ENCODE measurements at regions not wholly inside any gene's neighbourhood (a gene's known extent, or its start where the extent isn't known, plus 50 kb on each side); places are given as distances from the start of the nearest gene placed in this dataset.
A peak's percentile ranks its signal among the peaks of the same experiment; 100 is the strongest.
"Not testable (repeated sequence)": the region's sequence is repeated elsewhere in the genome, so short reads cannot be mapped to it uniquely, and the experiment has no call there.

GRCh38 chr7:119711104-119711503 lies 561.9 kb upstream of the KCND2 start:
- Histone ChIP-seq H3K9ac (ENCODE audit: low read depth, low read length) (no peak overlapping the region), H3K4me3 (ENCODE audit: low read length) (no peak overlapping the region), H3K4me1 (ENCODE audit: control insufficient read depth, insufficient read depth, low read length) (no peaks in the 10 kb centered on the region), H3K4me2 (ENCODE audit: low read length) (no peak overlapping the region), H3K9me3 (replicated peaks; ENCODE audit: low read length) (no peaks in the 10 kb centered on the region), H3K36me3 (ENCODE audit: insufficient read depth, low read length) (no peaks in the 10 kb centered on the region), H3K27me3 (ENCODE audit: control insufficient read depth, insufficient read depth, low read length) (no peaks in the 10 kb centered on the region)

GRCh38 chr7:119712886-119713462 lies 560.0 kb upstream of the KCND2 start:
- H3K4me3 ChIP-seq (ENCODE audit: low read length) = no peak overlapping the region
- H3K9me3 ChIP-seq (replicated peaks; ENCODE audit: low read length) = no peaks in the 10 kb centered on the region
- no peaks in the 10 kb centered on the region for H3K4me1 ChIP-seq (ENCODE audit: control insufficient read depth, insufficient read depth, low read length)
- no peak overlapping the region for H3K4me2 ChIP-seq (ENCODE audit: low read length)
- H3K36me3 ChIP-seq (ENCODE audit: insufficient read depth, low read length) = no peaks in the 10 kb centered on the region
- H3K27me3 ChIP-seq (ENCODE audit: control insufficient read depth, insufficient read depth, low read length) = no peaks in the 10 kb centered on the region
- H3K9ac ChIP-seq (ENCODE audit: low read depth, low read length) = no peak overlapping the region

DNA sequence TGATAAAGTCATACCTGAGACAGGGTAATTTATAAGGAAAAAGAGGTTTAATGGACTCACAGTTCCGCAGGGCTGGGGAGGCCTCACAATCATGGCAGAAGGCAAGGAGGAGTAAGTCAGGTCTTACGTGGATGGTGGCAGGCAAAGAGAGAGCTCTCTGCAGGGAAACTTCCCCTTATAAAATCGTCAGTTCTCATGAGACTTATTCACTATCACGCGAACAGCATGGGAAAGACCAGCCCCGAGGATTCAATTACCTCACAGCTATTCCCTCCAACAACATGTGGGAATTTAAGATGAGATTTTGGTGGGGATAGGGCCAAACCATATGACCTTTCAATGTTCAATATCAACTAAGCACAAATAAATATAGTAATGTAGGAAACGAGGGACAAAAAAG lies 559.4 kb upstream of the KCND2 start:
- H3K4me2 ChIP-seq (ENCODE audit: low read length) = no peak overlapping the region
- no peaks in the 10 kb centered on the region for H3K27me3 ChIP-seq (ENCODE audit: control insufficient read depth, insufficient read depth, low read length)
- no peaks in the 10 kb centered on the region for H3K4me1 ChIP-seq (ENCODE audit: control insufficient read depth, insufficient read depth, low read length)
- no peak overlapping the region for H3K9ac ChIP-seq (ENCODE audit: low read depth, low read length)
- H3K36me3 ChIP-seq (ENCODE audit: insufficient read depth, low read length) = no peaks in the 10 kb centered on the region
- H3K9me3 ChIP-seq (replicated peaks; ENCODE audit: low read length) = no peaks in the 10 kb centered on the region
- H3K4me3 ChIP-seq (ENCODE audit: low read length) = no peak overlapping the region

GRCh38 chr7:119720541-119720940 lies 552.4 kb upstream of the KCND2 start:
- H3K4me1 ChIP-seq (ENCODE audit: control insufficient read depth, insufficient read depth, low read length) = peaks cover 11% of the 10 kb centered on the region
- H3K4me2 ChIP-seq (ENCODE audit: low read length) = no peak overlapping the region
- no peaks in the 10 kb centered on the region for H3K27me3 ChIP-seq (ENCODE audit: control insufficient read depth, insufficient read depth, low read length)
- H3K9me3 ChIP-seq (replicated peaks; ENCODE audit: low read length) = no peaks in the 10 kb centered on the region
- no peaks in the 10 kb centered on the region for H3K36me3 ChIP-seq (ENCODE audit: insufficient read depth, low read length)
- peak overlapping the region; percentile 48 for H3K9ac ChIP-seq (ENCODE audit: low read depth, low read length)
- H3K4me3 ChIP-seq (ENCODE audit: low read length) = no peak overlapping the region

- Histone ChIP-seq H3K4me3 (ENCODE audit: low read length) (no peak overlapping the region), H3K4me2 (ENCODE audit: low read length) (no peak overlapping the region), H3K4me1 (ENCODE audit: control insufficient read depth, insufficient read depth, low read length) (peaks cover 11% of the 10 kb centered on the region), H3K27me3 (ENCODE audit: control insufficient read depth, insufficient read depth, low read length) (no peaks in the 10 kb centered on the region), H3K9me3 (replicated peaks; ENCODE audit: low read length) (no peaks in the 10 kb centered on the region), H3K36me3 (ENCODE audit: insufficient read depth, low read length) (no peaks in the 10 kb centered on the region), H3K9ac (ENCODE audit: low read depth, low read length) (no peak overlapping the region)
Measured at GRCh38 chr7:119724041-119724792, 548.8 kb upstream of the KCND2 start.

DNA sequence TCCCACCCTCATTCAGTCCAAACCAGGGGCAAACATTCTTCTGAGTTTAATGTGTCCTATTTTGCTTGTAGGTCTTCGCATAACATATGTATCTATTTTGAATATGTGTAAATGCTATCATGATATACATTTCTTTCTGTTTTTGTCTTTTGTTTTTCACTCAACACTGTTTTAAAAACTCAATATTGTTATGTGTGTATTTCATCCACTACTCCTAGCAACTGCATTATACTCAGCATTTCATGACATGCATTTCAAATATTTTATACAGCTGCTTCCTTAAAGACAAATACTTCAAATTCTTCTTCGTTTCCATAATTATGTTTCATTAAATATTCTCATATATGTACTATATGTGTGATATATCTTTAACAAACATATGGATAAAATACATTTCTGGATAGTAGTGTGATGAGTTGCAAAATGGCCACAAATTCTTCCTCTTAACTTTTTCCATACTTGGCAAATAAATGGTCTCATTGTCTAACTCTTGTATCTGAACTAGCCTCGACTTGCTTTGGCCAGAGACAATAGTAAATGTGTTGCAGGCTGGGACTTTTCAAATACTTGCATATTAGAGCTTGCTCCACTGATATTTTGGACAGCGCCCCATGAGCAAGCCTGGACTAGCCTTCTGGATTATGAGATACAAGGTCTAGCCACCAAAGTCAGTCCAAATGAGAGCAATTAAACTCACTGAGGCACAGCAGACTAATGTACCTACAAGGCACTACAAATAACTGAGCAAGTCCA lies 539.7 kb upstream of the KCND2 start:
- no peaks in the 10 kb centered on the region for H3K36me3 ChIP-seq (ENCODE audit: insufficient read depth, low read length)
- H3K4me1 ChIP-seq (ENCODE audit: control insufficient read depth, insufficient read depth, low read length) = no peaks in the 10 kb centered on the region
- H3K4me2 ChIP-seq (ENCODE audit: low read length) = no peak overlapping the region
- H3K9ac ChIP-seq (ENCODE audit: low read depth, low read length) = no peak overlapping the region
- H3K9me3 ChIP-seq (replicated peaks; ENCODE audit: low read length) = no peaks in the 10 kb centered on the region
- no peaks in the 10 kb centered on the region for H3K27me3 ChIP-seq (ENCODE audit: control insufficient read depth, insufficient read depth, low read length)
- H3K4me3 ChIP-seq (ENCODE audit: low read length) = no peak overlapping the region

DNA sequence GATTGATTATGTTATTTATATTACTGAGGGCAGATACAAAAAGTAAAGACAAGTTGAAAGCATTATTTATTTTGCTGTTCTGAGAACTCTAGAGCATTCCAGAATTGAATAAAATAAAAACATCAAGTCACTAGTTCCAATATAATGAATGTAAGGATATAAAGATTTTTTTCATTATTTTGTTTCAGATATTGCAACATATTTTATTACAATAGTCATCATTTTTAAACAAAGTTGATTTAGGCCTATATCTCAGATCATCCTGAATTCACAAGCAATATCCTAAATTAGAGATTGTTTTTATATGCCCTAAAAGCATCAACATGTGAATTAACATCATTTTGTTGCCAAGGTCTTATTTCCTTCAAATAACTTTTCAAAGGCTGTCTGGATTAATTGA lies 535.6 kb upstream of the KCND2 start:
- Histone ChIP-seq H3K27me3 (ENCODE audit: control insufficient read depth, insufficient read depth, low read length) (no peaks in the 10 kb centered on the region), H3K4me1 (ENCODE audit: control insufficient read depth, insufficient read depth, low read length) (no peaks in the 10 kb centered on the region), H3K36me3 (ENCODE audit: insufficient read depth, low read length) (no peaks in the 10 kb centered on the region), H3K4me3 (ENCODE audit: low read length) (no peak overlapping the region), H3K4me2 (ENCODE audit: low read length) (no peak overlapping the region), H3K9me3 (replicated peaks; ENCODE audit: low read length) (no peaks in the 10 kb centered on the region), H3K9ac (ENCODE audit: low read depth, low read length) (no peak overlapping the region)

DNA sequence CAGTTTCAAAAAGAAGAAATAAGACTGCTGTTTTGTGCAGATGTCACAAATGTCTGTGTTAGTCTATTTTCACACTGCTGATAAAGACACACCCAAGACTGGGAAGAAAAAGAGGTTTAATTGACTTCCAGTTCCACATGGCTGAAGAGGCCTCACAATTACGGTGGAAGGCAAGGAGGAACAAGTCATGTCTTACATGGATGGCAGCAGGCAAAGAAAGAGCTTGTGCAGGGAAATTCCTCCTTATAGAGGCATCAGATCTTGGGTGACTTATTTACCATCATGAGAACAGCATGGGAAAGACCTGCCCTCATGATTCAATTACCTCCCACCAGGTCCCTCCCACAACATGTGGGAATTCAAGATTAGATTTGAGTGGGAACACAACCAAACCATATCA lies 527.7 kb upstream of the KCND2 start:
- not testable (repeated sequence) for H3K4me2 ChIP-seq (ENCODE audit: low read length); H3K36me3 ChIP-seq (ENCODE audit: insufficient read depth, low read length); H3K27me3 ChIP-seq (ENCODE audit: control insufficient read depth, insufficient read depth, low read length); H3K4me3 ChIP-seq (ENCODE audit: low read length); H3K4me1 ChIP-seq (ENCODE audit: control insufficient read depth, insufficient read depth, low read length); H3K9ac ChIP-seq (ENCODE audit: low read depth, low read length); H3K9me3 ChIP-seq (replicated peaks; ENCODE audit: low read length)

- H3K4me2 ChIP-seq (ENCODE audit: low read length) = no peak overlapping the region
- H3K9ac ChIP-seq (ENCODE audit: low read depth, low read length) = no peak overlapping the region
- no peak overlapping the region for H3K4me3 ChIP-seq (ENCODE audit: low read length)
- H3K27me3 ChIP-seq (ENCODE audit: control insufficient read depth, insufficient read depth, low read length) = no peaks in the 10 kb centered on the region
- H3K36me3 ChIP-seq (ENCODE audit: insufficient read depth, low read length) = no peaks in the 10 kb centered on the region
- no peaks in the 10 kb centered on the region for H3K9me3 ChIP-seq (replicated peaks; ENCODE audit: low read length)
- H3K4me1 ChIP-seq (ENCODE audit: control insufficient read depth, insufficient read depth, low read length) = no peaks in the 10 kb centered on the region
Measured at GRCh38 chr7:119748251-119748860, 524.6 kb upstream of the KCND2 start.

- Histone ChIP-seq H3K4me2 (ENCODE audit: low read length) (no peak overlapping the region), H3K4me3 (ENCODE audit: low read length) (no peak overlapping the region), H3K4me1 (ENCODE audit: control insufficient read depth, insufficient read depth, low read length) (no peaks in the 10 kb centered on the region), H3K9me3 (replicated peaks; ENCODE audit: low read length) (no peaks in the 10 kb centered on the region), H3K36me3 (ENCODE audit: insufficient read depth, low read length) (no peaks in the 10 kb centered on the region), H3K27me3 (ENCODE audit: control insufficient read depth, insufficient read depth, low read length) (no peaks in the 10 kb centered on the region), H3K9ac (ENCODE audit: low read depth, low read length) (no peak overlapping the region)
Measured at GRCh38 chr7:119748991-119749390, 524.0 kb upstream of the KCND2 start.

DNA sequence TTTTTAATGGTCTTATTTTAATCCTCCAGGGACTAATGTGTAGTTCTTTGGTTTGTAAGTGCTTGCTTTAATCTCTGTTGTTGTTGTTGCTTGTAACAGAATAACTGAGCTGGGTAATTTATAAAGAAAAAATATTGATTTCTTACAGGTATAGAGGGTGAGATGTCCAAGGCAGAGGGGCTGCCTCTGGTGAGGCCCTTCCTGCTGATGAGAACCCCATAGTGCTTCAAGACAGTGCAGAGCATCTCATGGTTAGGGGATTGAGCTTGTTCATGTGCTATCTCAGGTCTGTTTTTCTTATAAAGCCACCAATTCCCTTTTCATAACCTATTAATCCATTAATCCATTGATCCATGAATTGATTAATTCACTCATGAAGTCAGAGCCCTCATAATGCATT lies 516.3 kb upstream of the KCND2 start:
- no peaks in the 10 kb centered on the region for H3K9me3 ChIP-seq (replicated peaks; ENCODE audit: low read length)
- no peaks in the 10 kb centered on the region for H3K27me3 ChIP-seq (ENCODE audit: control insufficient read depth, insufficient read depth, low read length)
- no peak overlapping the region for H3K4me3 ChIP-seq (ENCODE audit: low read length)
- H3K36me3 ChIP-seq (ENCODE audit: insufficient read depth, low read length) = no peaks in the 10 kb centered on the region
- peaks cover 3% of the 10 kb centered on the region for H3K4me1 ChIP-seq (ENCODE audit: control insufficient read depth, insufficient read depth, low read length)
- no peak overlapping the region for H3K4me2 ChIP-seq (ENCODE audit: low read length)
- no peak overlapping the region for H3K9ac ChIP-seq (ENCODE audit: low read depth, low read length)
